Neural progenitor cell (in vitro differentiated cells): ENCODE measurements at regions not wholly inside any gene's neighbourhood (a gene's known extent, or its start where the extent isn't known, plus 50 kb on each side); places are given as distances from the start of the nearest gene placed in this dataset.

Experiments used
- EZH2 ChIP-seq: fragments of 200-600 bp; sonication (generic); IDR thresholded peaks from 2 replicates; pipeline ENCODE4 v1.6.1; 2017; ENCODE audit warnings: antibody characterized with exemption, mild to moderate bottlenecking, moderate library complexity
- TF ChIP-seq, protein P1 (sequence below): fragments of 200-600 bp; sonication (generic); IDR thresholded peaks from 2 replicates; pipeline ENCODE4 v1.5.1; 2017; ENCODE audit warnings: antibody characterized with exemption, mild to moderate bottlenecking

DNA sequence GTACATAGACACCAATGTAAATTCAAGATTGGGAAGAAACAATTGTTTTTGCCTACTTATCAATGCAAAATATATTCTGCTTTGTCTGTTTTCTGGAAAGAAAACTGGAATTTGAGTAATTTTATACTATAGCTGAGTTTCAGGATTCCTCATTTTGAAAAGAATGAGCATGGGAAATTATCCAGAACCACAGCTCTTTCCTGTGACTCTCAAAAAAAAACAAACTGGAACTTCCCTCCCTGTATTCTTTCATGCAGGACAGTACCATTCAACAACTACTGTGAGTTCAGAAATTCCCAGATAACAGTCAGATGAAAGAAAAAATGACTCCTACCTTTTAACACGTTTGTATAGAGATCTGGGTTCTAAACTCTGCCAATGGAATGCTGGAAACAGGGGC lies 372.4 kb downstream of the TGFB2 start:
- TF ChIP-seq, protein P1, sequence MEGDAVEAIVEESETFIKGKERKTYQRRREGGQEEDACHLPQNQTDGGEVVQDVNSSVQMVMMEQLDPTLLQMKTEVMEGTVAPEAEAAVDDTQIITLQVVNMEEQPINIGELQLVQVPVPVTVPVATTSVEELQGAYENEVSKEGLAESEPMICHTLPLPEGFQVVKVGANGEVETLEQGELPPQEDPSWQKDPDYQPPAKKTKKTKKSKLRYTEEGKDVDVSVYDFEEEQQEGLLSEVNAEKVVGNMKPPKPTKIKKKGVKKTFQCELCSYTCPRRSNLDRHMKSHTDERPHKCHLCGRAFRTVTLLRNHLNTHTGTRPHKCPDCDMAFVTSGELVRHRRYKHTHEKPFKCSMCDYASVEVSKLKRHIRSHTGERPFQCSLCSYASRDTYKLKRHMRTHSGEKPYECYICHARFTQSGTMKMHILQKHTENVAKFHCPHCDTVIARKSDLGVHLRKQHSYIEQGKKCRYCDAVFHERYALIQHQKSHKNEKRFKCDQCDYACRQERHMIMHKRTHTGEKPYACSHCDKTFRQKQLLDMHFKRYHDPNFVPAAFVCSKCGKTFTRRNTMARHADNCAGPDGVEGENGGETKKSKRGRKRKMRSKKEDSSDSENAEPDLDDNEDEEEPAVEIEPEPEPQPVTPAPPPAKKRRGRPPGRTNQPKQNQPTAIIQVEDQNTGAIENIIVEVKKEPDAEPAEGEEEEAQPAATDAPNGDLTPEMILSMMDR, result no peak
- TF ChIP-seq EZH2, result no peak
